DND-41 (cell line): ENCODE measurements at regions not wholly inside any gene's neighbourhood (a gene's known extent, or its start where the extent isn't known, plus 50 kb on each side); places are given as distances from the start of the nearest gene placed in this dataset.

ENCODE experiments used
- CTCF ChIP-seq: IDR thresholded peaks from 2 replicates; pipeline ENCODE4 v1.5.1; 2012; ENCODE audit warnings: borderline replicate concordance, low read length, moderate library complexity, mild to moderate bottlenecking; ENCODE audit not compliant: poor library complexity, severe bottlenecking; ENCODE audit errors: extremely low read depth
- EZH2 ChIP-seq: IDR thresholded peaks from 3 replicates; pipeline ENCODE4 v1.6.1; 2012; ENCODE audit warnings: borderline replicate concordance, low read depth, mild to moderate bottlenecking, moderate library complexity, low read length, inconsistent platforms; ENCODE audit not compliant: severe bottlenecking

GRCh38 chrX:150088766-150089518, 150.7 kb upstream of the EOLA2 start:
- no peak for TF ChIP-seq CTCF
- no peak for TF ChIP-seq EZH2
